HG03442 (cell line): ENCODE measurements at regions not wholly inside any gene's neighbourhood (a gene's known extent, or its start where the extent isn't known, plus 50 kb on each side); places are given as distances from the start of the nearest gene placed in this dataset.

Experiments used
- ATAC-seq: cut with Tn5 transposase; IDR thresholded peaks from one replicate; pipeline ENCODE4 v1.9.1; 2021; ENCODE audit warnings: mild to moderate bottlenecking, moderate library complexity; ENCODE audit not compliant: unreplicated experiment

DNA sequence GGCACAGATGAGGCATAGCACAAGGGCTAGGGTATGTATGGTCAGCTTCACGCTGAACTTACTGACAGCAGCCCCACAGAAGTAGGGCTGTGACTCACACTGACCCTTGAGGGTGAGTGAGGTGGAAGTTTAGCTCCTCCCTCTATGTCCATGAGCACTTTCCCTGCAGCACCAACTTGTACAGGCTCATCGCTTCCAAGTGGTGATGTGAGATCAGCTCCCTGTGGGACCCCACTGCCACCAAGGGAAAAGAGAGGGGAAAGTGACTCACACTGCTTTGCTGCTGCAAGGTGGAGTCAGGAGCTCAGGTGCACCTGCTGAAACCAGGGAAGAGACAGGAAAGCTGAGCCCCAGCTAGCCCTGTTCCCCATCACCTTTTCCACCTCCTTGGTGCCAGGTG is 91.5 kb downstream of the TEX51 start:
- no peak for ATAC-seq

DNA sequence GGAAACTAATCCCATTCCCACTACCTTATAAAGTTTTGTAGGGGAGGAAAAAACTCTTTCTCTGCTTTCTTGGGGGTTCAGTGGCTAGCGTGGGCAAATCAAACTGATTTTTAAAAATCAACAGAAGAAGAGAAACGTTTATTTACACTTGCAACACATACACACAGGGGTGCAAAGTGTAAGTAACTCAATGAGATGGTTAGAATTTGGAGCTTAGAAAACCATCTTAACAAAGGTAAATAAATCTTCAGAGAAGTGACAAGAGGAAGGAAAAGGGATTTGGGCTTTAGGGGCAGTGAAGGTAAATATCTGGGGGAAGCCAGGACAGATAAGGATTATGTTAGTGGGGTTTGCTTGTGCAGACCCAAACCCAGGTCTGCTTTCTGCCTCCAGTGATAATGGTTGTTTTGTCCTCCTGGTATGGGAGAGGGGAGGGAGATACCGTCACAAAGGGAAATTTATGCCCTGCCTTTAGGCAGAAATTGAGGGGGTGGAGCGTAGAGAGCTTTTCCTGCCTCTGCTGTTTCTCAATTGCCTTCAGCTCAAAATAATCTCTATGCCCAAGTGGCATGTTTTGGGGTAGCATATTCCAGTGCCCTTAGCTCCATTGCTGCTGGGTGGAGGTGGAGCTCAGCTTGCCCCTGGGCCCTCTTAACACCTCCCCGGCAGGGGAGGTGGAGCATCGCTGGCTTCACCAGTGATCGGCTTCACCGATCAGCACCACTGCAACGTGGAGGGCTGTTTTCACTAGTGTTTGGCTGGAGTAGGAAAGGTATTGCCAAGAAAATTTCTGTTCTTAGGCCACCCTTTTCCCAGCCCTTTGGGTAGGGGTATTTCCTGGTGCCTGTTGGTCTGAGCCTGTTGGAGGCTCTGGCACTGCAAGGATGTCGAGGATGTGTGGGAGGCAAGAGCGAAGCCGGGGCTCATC is 92.2 kb downstream of the TEX51 start:
- no peak for ATAC-seq

- ATAC-seq, result no peak
These were observed 95.7 kb downstream of the TEX51 start for GRCh38 chr2:126994340-126994777.

DNA sequence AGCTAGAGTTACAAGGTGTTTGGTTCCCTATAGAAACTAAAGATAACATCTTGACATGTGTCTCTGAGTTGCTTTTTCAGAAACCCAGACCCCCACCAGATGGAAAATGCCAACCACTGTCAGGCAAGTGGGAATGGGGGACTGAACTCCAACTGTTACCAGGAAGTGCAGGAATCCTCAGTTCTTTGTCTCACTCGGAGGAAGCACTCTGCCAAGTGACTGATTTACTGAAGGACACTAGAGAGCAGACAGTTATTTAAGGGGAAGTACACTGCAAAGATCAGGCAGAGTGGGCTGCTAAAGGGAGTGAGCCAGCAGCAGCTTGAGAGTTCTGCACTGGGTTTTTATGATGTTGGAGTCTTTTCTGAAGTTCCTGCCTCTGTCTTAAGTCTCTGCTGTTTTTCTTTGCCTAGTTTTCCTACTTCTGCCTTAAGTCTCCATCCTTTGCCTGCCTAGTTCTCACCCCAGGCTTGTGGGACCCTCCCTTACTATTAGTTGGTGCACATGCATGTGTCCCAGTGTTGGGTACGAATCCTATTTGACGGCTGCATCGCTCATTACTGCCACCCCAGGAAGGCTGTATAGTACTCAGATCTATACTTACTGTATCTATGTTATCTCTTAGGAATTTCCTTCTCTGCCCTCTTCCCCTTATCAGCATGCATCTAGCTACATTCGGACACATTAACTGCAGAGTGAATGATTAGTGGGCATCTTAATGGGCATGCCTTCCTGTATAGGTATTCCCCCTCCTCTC is 97.1 kb downstream of the TEX51 start:
- ATAC-seq, result no peak

DNA sequence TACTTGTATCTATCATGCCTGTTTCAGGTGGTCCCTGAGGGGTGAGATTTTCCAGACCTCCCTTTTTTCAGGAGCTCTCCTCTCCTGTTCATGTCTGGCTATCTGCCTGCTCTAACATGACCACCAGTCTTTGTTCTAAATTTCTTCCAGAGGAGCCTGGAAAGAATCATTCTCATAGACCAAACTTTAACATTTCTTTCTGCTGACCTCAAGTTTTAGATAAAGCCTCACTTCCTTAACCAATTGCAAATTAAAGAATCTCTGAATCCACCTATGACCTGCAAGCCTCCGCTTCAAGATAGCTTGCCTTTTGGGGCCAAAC is 97.6 kb downstream of the TEX51 start:
- ATAC-seq, result no peak
